Heart left ventricle (tissue), 16 donors: ENCODE measurements at regions not wholly inside any gene's neighbourhood (a gene's known extent, or its start where the extent isn't known, plus 50 kb on each side); places are given as distances from the start of the nearest gene placed in this dataset.

Experiments used
- ATAC-seq, 4 donors: fragments of 200-7000 bp; cut with Tn5 transposase; one replicate each; pipeline ENCODE4 v1.9.1; 2020 to 2022; ENCODE audit warnings: moderate library complexity in 4 of 4, mild to moderate bottlenecking in 3 of 4, moderate number of reproducible peaks in 1 of 4
- DNase-seq, 5 donors: peaks; one replicate each; pipeline ENCODE4 v3.0.0-alpha.2; 2020
- H3K27ac ChIP-seq, 12 donors: fragments of 200-600 bp; sonication (generic) in 4 of 12; one replicate each; pipeline versions ENCODE4 v1.5.0 to v1.8.0; 2016 to 2022; ENCODE audit warnings: mild to moderate bottlenecking in 2 of 12
- H3K27me3 ChIP-seq, 9 donors: fragments of 200-600 bp; sonication (generic) in 2 of 9; one replicate each; pipeline versions ENCODE4 v1.5.1 to v1.8.0; 2016 to 2022; ENCODE audit warnings: mild to moderate bottlenecking in 3 of 9
- H3K36me3 ChIP-seq, 9 donors: fragments of 200-600 bp; sonication (generic) in 2 of 9; one replicate each; pipeline versions ENCODE4 v1.5.0 to v1.8.0; 2018 to 2022; ENCODE audit warnings: mild to moderate bottlenecking in 2 of 9
- H3K4me1 ChIP-seq, 12 donors: fragments of 200-600 bp; sonication (generic) in 4 of 12; one replicate each; pipeline versions ENCODE4 v1.5.0 to v1.8.0; 2016 to 2022; ENCODE audit warnings: mild to moderate bottlenecking in 3 of 12
- H3K4me3 ChIP-seq, 12 donors: fragments of 200-600 bp; sonication (generic) in 4 of 12; one replicate each; pipeline versions ENCODE4 v1.5.0 to v1.8.0; 2017 to 2022; ENCODE audit warnings: mild to moderate bottlenecking in 9 of 12, moderate library complexity in 4 of 12
- H3K9me3 ChIP-seq, 12 donors: fragments of 200-600 bp; sonication (generic) in 4 of 12; one replicate each; pipeline versions ENCODE4 v1.5.0 to v1.8.0; 2016 to 2022; ENCODE audit warnings: mild to moderate bottlenecking in 1 of 12
- POLR2A ChIP-seq, 2 donors: fragments of 450-650 bp; IDR thresholded peaks; one replicate each; pipeline ENCODE4 v1.6.1; 2017; ENCODE audit warnings: antibody characterized with exemption in 2 of 2, mild to moderate bottlenecking in 2 of 2, moderate library complexity in 2 of 2
- WGBS, 4 donors: extraction: QIAGEN DNeasy Blood & Tissue Kit in 2 of 4; methylation state at CpG; one replicate each; pipeline versions ENCODE4 v1.1.5 to v1.1.7; 2013 to 2018; 5-methylcytosine and 5-hydroxymethylcytosine counted together
- intact Hi-C, 10 donors: fragments of 100-400 bp; cut with DNase I; formaldehyde crosslinking; loops; one replicate each; pipeline versions ENCODE4 v1.11.1 to v1.14.2; 2022
- TF ChIP-seq, protein P1 (sequence below), 12 donors: fragments of 200-600 bp; sonication (generic) in 4 of 12; IDR thresholded peaks; one replicate each; pipeline versions ENCODE4 v1.5.0 to v1.8.0; 2018 to 2022; ENCODE audit warnings: antibody characterized with exemption in 12 of 12, mild to moderate bottlenecking in 5 of 12
- donor health status: ischemic (EF 13 %, LVEDD 7.1; RV severe dilation, severe dysfunction).
- donor health status: healthy with polysubstance abuse.
- donor health status: DM: no; HTN: yes; CAD: no.
- donor health status: DM: no; HTN: no; CAD: no.
- donor health status: ischemic (EF 25% LVEDD 6.9; RV normal size, moderate dysfunction).
- donor health status: ischemic (EF 25% LVEDD 5.7; RV mildly dilated, moderate dysfunction).
- donor health status: healthy.
- donor health status: DM: yes; HTN: yes; CAD: no.
- donor health status: ischemic (EF 35%, LVEDD 5.7; RV mildly dilated, moderate dysfunction).
- donor health status: nonischemic (EF 11% LVEDD 7.7; RV severe dilation, severe dysfunction).
- donor health status: DM: yes; HTN: yes; CAD: no.
- donor health status: PGD.
- donor health status: ischemic (EF 29% LVEDD 5.4; RV normal size, mild dysfunction).
- donor health status: nonischemic (EF 23%, LVEDD 6.1; RV moderate dilation, normal function).

- no peaks in the 10 kb centered on the region for H3K9me3 ChIP-seq
- intact Hi-C loops = no loop called here
- H3K4me1 ChIP-seq = no peaks in the 10 kb centered on the region
- TF ChIP-seq, protein P1, sequence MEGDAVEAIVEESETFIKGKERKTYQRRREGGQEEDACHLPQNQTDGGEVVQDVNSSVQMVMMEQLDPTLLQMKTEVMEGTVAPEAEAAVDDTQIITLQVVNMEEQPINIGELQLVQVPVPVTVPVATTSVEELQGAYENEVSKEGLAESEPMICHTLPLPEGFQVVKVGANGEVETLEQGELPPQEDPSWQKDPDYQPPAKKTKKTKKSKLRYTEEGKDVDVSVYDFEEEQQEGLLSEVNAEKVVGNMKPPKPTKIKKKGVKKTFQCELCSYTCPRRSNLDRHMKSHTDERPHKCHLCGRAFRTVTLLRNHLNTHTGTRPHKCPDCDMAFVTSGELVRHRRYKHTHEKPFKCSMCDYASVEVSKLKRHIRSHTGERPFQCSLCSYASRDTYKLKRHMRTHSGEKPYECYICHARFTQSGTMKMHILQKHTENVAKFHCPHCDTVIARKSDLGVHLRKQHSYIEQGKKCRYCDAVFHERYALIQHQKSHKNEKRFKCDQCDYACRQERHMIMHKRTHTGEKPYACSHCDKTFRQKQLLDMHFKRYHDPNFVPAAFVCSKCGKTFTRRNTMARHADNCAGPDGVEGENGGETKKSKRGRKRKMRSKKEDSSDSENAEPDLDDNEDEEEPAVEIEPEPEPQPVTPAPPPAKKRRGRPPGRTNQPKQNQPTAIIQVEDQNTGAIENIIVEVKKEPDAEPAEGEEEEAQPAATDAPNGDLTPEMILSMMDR (IDR thresholded peaks at IDR 0.05) = no peak
- TF ChIP-seq POLR2A (IDR thresholded peaks at IDR 0.05) = no peak
- H3K36me3 ChIP-seq = no peaks in the 10 kb centered on the region
- H3K4me3 ChIP-seq = no peak overlapping the region
- no peak for DNase-seq
- no peaks in the 10 kb centered on the region for H3K27me3 ChIP-seq
- no peak for ATAC-seq
- no peak overlapping the region for H3K27ac ChIP-seq
Observed at GRCh38 chr7:34392972-34393371, 265.0 kb upstream of the NPSR1 start.

DNA sequence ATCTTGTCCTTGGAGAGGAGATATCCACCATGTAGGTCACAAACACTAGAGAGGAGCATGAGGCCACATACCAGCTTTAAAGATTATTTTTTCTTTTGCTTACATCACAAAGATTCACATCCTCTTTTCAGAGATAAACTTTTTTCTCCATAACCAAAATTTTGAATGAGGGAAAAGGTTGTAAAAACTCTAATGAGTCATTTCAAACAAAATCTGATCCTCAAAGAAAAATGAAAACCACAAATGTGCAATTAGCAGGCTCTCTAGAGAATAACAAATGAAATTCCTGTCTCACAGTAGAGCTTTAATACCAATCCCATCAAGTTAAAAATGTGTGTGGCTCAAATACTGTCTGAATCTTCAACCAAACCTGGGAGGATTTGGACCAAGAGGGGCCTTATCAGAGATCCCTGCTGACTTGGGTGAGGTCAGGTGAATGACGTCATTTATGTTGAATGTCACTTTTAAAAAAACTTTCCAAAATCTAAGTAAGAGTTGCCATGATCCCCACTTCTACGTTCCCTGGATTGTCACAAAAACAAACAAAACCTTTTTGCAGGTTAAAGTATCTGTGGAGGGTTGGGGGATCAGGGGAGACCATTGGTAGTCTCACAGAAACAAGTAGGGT, 261.5 kb upstream of the NPSR1 start:
- H3K4me1 ChIP-seq = no peaks in the 10 kb centered on the region
- H3K27me3 ChIP-seq = no peaks in the 10 kb centered on the region
- WGBS, 4 donors = 53 to 72% (median 68%) methylated on average over 2 of the region's 2 CpGs
- H3K27ac ChIP-seq = no peak overlapping the region
- DNase-seq = no peak
- intact Hi-C loops = no loop called here
- H3K4me3 ChIP-seq = no peak overlapping the region
- no peaks in the 10 kb centered on the region for H3K9me3 ChIP-seq
- TF ChIP-seq, protein P1 (IDR thresholded peaks at IDR 0.05) = no peak
- no peak for TF ChIP-seq POLR2A (IDR thresholded peaks at IDR 0.05)
- no peak for ATAC-seq
- H3K36me3 ChIP-seq = no peaks in the 10 kb centered on the region

GRCh38 chr7:34401776-34402175, 256.2 kb upstream of the NPSR1 start:
- Histone ChIP-seq H3K36me3 (no peaks in the 10 kb centered on the region), H3K4me3 (no peak overlapping the region), H3K4me1 (no peaks in the 10 kb centered on the region), H3K27me3 (no peaks in the 10 kb centered on the region), H3K27ac (no peak overlapping the region), H3K9me3 (no peaks in the 10 kb centered on the region)
- TF ChIP-seq POLR2A (IDR thresholded peaks at IDR 0.05) = no peak
- TF ChIP-seq, protein P1 (IDR thresholded peaks at IDR 0.05) = no peak
- 85 to 96% (median 90%) methylated on average over 2 of the region's 2 CpGs for WGBS, 4 donors
- DNase-seq (no peak), ATAC-seq (no peak)
- intact Hi-C loops = no loop called here

DNA sequence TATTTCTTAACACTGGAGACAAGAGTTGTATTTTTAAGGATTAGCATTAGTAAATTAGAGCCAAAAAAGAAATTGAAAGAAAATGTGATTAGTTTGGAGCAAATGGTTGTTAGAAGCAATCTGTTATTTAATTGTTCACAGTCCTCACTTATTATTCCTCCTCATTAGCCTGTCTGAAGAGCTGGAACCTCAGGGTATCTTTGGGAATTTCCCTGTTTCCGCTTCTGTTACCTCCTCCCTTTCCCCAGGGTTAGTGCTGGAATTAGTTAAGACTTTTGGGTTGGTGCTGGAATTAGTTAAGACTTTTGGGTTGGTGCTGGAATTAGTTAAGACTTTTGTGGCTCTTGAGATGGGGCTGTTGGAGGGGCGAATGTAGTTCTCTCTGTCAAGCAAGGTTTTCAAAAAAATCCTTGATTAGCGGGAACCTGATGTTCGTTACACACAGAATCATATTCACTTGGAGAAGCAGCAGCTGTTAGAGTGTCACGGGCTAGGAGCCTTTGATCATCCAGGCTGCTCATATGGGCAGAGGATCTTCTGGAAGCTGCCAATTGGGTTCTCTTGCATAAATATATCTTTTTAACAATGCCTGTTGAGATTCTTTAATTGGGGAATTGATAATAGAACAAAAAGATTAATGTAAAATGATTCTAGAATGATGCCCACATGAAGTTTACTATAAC, 251.0 kb upstream of the NPSR1 start:
- H3K27me3 ChIP-seq = peaks cover 0 to 5% (median 0%) of the 10 kb centered on the region in 9 donors
- H3K36me3 ChIP-seq = no peaks in the 10 kb centered on the region
- no peaks in the 10 kb centered on the region for H3K4me1 ChIP-seq
- no peaks in the 10 kb centered on the region for H3K9me3 ChIP-seq
- 55 to 78% (median 65%) methylated on average over 5 of the region's 5 CpGs for WGBS, 4 donors
- TF ChIP-seq POLR2A (IDR thresholded peaks at IDR 0.05) = no peak
- TF ChIP-seq, protein P1 (IDR thresholded peaks at IDR 0.05) = no peak
- no peak for ATAC-seq
- no peak overlapping the region for H3K4me3 ChIP-seq
- intact Hi-C loops = no loop called here
- no peak overlapping the region for H3K27ac ChIP-seq
- no peak for DNase-seq
